IPS DF 6.9 (cell line): ENCODE measurements at regions not wholly inside any gene's neighbourhood (a gene's known extent, or its start where the extent isn't known, plus 50 kb on each side); places are given as distances from the start of the nearest gene placed in this dataset.

ENCODE experiments used
- DNase-seq: peaks from one replicate; pipeline ENCODE4 v3.0.0-alpha.2; 2013; ENCODE audit warnings: low read depth, low spot score
- H3K27ac ChIP-seq: one replicate; pipeline ENCODE4 v1.5.1; 2013; ENCODE audit warnings: low read length, control low read depth
- H3K27me3 ChIP-seq: 2 replicates; pipeline ENCODE4 v1.6.1; 2013; ENCODE audit warnings: mild to moderate bottlenecking, low read length; ENCODE audit not compliant: control insufficient read depth, insufficient read depth
- H3K36me3 ChIP-seq: 2 replicates; pipeline ENCODE4 v1.6.1; 2013; ENCODE audit warnings: low read length; ENCODE audit not compliant: control insufficient read depth, insufficient read depth
- H3K4me1 ChIP-seq: 2 replicates; pipeline ENCODE4 v1.6.1; 2013; ENCODE audit warnings: low read length; ENCODE audit not compliant: control insufficient read depth, insufficient read depth
- H3K4me3 ChIP-seq: 2 replicates; pipeline ENCODE4 v1.5.1; 2013; ENCODE audit warnings: mild to moderate bottlenecking, low read length
- H3K9me3 ChIP-seq: 2 replicates; pipeline ENCODE4 v1.6.1; 2013; ENCODE audit warnings: low read length, inconsistent platforms; ENCODE audit not compliant: control insufficient read depth, insufficient read depth
- WGBS: extraction: QIAGEN DNeasy Blood & Tissue Kit; methylation state at CpG from one replicate; pipeline ENCODE4 v1.1.7; 2013; ENCODE audit warnings: mixed read lengths, missing lambda C conversion rate; ENCODE audit not compliant: insufficient read length, insufficient coverage; 5-methylcytosine and 5-hydroxymethylcytosine counted together

DNA sequence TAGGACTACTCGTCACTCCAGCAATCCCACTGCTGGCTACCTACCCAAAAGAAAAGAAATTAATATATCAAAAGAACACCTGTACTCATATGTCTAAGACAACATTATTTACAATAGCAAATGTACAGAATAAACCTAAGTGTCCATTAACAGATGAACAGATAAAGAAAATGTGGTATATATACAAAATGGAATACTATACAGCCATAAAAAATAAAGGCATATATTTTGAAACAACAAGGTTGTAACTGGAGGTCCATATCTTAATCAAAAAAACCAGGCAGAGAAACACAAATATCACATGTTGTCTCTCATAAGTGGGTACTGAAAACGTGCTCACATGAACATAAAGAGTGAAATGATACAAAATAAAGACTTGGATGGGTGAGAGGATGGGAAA lies 1073.3 kb upstream of the PHF14 start:
- Histone ChIP-seq H3K4me1 (no peaks in the 10 kb centered on the region), H3K36me3 (no peaks in the 10 kb centered on the region), H3K27ac (no peak overlapping the region), H3K27me3 (no peaks in the 10 kb centered on the region), H3K9me3 (no peaks in the 10 kb centered on the region), H3K4me3 (no peak overlapping the region)
- no peak for DNase-seq
- no CpG with 5 or more reads among the region's 2 CpGs for WGBS

DNA sequence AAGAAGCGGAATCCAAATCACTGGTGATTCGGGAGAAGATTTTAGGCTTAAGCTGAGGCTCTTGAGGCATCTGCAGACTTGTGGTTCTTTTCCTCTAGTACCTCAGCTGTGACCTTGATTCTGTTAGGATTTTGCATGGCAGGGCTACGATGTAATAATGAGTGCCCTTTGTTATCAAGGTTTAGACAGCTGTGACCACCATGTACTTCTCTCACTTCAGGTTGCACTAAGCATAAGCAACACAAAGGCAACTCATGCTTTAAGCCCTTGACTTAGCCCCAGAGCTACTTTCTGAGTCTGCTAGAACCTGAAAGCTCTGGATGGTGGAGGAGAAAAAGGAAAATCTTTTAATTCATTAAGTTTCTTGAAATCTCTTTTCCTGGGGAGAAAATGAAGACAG lies 1052.3 kb upstream of the PHF14 start:
- no peaks in the 10 kb centered on the region for H3K9me3 ChIP-seq
- no peak overlapping the region for H3K4me3 ChIP-seq
- no peak for DNase-seq
- H3K4me1 ChIP-seq, result no peaks in the 10 kb centered on the region; the same call in 1 of the 2 replicates
- WGBS, result no CpG with 5 or more reads among the region's 3 CpGs
- no peak overlapping the region for H3K27ac ChIP-seq
- H3K36me3 ChIP-seq, result no peaks in the 10 kb centered on the region
- H3K27me3 ChIP-seq, result no peaks in the 10 kb centered on the region

DNA sequence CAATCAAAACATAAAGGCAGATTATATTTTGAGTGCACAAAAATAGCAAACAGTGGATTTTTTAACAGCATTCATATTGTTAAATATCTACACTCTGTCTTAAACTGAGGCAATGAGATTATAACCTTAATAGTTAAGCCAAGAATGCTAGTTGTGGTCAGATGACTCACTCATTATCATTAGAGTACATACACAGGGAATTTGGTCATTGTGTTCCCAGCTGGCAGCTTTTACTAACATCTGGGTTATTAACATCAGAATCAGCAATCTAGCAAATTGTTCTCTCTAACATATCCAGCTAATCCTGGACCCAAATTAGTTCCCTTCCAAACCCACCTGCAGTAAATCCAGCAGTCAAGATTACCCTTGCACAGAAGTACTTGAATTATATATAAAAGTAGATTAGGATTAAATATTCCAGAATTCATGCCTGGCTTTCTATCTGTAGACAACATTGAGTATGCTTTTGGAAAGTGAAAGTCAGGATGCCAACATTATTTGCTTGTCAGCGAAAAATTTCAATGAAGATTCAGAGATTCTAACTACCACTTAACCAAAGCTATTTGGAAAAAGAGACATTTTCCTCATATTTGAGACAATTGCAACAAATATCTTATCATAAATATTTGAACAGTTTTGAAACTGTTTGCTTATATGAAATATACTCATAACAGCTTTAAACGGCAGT lies 1035.6 kb upstream of the PHF14 start:
- no peaks in the 10 kb centered on the region for H3K9me3 ChIP-seq
- no peaks in the 10 kb centered on the region for H3K27me3 ChIP-seq
- no CpG with 5 or more reads among the region's 2 CpGs for WGBS
- H3K36me3 ChIP-seq, result no peaks in the 10 kb centered on the region
- H3K4me3 ChIP-seq, result no peak overlapping the region
- no peak for DNase-seq
- no peaks in the 10 kb centered on the region for H3K4me1 ChIP-seq
- H3K27ac ChIP-seq, result no peak overlapping the region

DNA sequence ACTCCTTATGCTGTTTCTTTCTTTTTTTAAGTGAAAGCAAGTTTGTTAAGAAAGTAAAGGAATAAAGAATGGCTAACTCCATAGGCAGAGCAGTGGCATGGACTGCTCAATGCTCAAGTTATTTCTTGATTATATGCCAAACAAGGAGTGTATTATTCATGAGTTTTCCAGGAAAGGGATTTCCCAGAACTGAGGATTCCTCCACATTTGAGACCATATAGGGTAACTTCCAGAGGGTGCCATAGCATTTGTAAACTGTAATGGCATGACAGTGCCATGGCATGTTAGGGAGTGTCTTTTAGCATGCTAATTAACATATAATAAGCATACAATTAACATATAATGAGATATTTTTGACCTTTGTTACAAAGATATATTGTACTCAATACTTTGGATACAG lies 1034.5 kb upstream of the PHF14 start:
- no peaks in the 10 kb centered on the region for H3K4me1 ChIP-seq
- H3K27ac ChIP-seq, result no peak overlapping the region
- no peaks in the 10 kb centered on the region for H3K9me3 ChIP-seq
- H3K27me3 ChIP-seq, result no peaks in the 10 kb centered on the region
- H3K4me3 ChIP-seq, result no peak overlapping the region
- no peaks in the 10 kb centered on the region for H3K36me3 ChIP-seq
- DNase-seq, result no peak

DNA sequence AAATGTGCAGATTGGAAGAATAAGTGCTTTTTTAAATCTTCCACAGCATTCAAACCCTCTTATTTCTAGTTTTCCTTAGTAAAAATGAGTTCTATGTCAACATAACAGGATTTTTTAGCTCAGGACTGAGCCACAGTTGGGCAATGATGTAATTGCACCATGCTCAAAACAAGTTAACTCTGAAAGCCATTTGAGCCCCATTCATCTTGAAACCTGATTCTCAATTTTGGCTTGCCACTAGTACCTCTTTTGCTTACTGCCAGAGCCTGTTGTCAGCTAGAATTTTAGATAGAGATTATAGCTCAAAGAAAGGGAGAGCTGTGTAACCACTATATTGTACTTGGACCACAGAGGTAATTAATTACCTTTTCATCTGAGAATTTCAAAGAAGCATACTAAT lies 1028.5 kb upstream of the PHF14 start:
- no peak overlapping the region for H3K27ac ChIP-seq

DNA sequence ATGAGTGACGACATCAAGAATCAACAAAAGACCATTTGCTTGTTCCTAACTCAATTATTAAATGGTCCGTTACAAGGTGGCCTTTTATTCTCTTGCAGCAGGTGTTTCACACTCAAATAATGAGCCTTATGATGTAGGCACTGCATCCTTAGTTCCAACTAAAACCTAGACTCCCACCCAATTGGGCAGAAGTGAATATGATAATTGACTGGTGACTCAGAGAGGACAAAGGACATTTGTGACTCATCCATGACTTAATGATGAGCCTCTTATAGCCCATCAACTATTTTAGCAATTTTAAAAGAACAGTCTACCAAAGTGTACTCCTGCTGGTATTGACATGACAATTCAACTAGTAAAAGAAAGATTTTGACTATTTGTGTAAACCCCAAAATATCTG lies 1027.8 kb upstream of the PHF14 start:
- whole genome bisulfite sequencing, result no CpG with 5 or more reads among the region's 2 CpGs
- DNase-seq, result no peak
- Histone ChIP-seq H3K27ac (no peak overlapping the region), H3K36me3 (no peaks in the 10 kb centered on the region), H3K4me3 (no peak overlapping the region), H3K27me3 (no peaks in the 10 kb centered on the region), H3K9me3 (no peaks in the 10 kb centered on the region), H3K4me1 (no peaks in the 10 kb centered on the region)

More for the DNA sequence above, 1028.5 kb upstream of the PHF14 start:
- Histone ChIP-seq H3K4me1 (no peaks in the 10 kb centered on the region), H3K36me3 (no peaks in the 10 kb centered on the region), H3K4me3 (no peak overlapping the region), H3K27me3 (no peaks in the 10 kb centered on the region), H3K9me3 (no peaks in the 10 kb centered on the region)
- DNase-seq, result no peak

DNA sequence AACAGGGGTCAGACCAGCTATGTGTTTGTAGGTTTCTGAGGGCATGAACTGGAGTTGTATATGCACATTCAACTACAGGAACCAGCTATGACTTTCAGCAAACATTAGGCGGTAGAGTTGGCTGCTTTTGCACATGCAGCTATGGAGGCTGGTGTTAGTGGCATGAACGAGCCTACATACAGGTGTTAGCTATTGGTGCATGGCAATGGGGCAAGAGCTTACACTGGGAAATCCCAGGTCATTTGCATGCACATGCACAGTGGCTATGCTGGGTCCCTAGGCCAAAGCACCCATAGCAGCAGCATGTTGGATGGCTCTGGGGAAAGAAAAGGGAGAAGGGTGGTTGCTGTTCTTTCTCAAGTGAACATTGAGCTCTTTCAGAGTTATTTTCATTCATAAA lies 1018.5 kb upstream of the PHF14 start:
- no peak for DNase-seq
- no peaks in the 10 kb centered on the region for H3K9me3 ChIP-seq
- no peak overlapping the region for H3K4me3 ChIP-seq
- H3K4me1 ChIP-seq, result no peaks in the 10 kb centered on the region
- H3K36me3 ChIP-seq, result no peaks in the 10 kb centered on the region
- no peak overlapping the region for H3K27ac ChIP-seq
- no peaks in the 10 kb centered on the region for H3K27me3 ChIP-seq
- WGBS, result no CpG with 5 or more reads among the region's 2 CpGs

DNA sequence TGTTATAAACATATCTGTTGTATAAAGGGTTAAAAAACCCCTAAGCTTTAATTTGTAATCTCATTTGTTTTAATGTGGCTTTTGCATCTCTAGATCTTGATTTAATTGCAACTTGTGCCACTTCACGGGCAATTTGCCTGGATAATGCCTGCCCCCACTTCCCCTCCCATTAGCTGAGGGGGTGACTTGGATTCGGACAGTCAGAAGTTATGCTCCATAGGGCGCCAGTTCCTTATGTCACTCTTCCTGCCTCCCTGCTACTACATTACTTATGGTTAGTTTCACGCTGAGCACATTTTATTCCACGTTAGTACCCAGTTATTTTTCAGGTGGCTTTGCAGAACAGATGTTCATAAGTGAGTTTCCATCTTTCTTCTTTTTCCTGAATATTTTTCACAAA lies 1015.2 kb upstream of the PHF14 start:
- H3K27me3 ChIP-seq, result no peaks in the 10 kb centered on the region
- no peaks in the 10 kb centered on the region for H3K4me1 ChIP-seq
- no peak for DNase-seq
- H3K9me3 ChIP-seq, result no peaks in the 10 kb centered on the region
- no peak overlapping the region for H3K27ac ChIP-seq
- no peaks in the 10 kb centered on the region for H3K36me3 ChIP-seq
- no peak overlapping the region for H3K4me3 ChIP-seq
- WGBS, result no CpG with 5 or more reads among the region's 5 CpGs

DNA sequence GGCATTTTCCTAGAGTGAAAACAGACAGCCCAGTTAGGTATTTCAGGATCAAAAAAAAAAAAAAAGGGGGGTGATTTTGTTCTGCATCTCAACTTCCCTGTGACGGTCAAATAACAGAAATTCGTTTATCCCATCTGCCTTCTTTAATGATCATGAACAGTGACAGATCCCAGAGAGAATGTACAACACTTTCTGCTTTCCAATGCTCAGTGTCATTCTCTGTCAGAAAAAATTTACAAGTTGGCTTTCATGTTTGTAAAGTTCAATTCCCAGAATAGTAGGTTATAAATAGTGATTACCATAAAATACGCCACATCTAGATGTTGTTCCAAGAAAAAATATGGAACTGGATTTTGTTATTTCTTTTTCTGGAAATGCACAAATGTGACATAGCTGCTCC lies 1013.2 kb upstream of the PHF14 start:
- Histone ChIP-seq H3K9me3 (no peaks in the 10 kb centered on the region), H3K27ac (no peak overlapping the region), H3K4me3 (no peak overlapping the region), H3K36me3 (no peaks in the 10 kb centered on the region), H3K27me3 (no peaks in the 10 kb centered on the region), H3K4me1 (no peaks in the 10 kb centered on the region)
- no CpG with 5 or more reads among the region's 3 CpGs for WGBS
- no peak for DNase-seq

DNA sequence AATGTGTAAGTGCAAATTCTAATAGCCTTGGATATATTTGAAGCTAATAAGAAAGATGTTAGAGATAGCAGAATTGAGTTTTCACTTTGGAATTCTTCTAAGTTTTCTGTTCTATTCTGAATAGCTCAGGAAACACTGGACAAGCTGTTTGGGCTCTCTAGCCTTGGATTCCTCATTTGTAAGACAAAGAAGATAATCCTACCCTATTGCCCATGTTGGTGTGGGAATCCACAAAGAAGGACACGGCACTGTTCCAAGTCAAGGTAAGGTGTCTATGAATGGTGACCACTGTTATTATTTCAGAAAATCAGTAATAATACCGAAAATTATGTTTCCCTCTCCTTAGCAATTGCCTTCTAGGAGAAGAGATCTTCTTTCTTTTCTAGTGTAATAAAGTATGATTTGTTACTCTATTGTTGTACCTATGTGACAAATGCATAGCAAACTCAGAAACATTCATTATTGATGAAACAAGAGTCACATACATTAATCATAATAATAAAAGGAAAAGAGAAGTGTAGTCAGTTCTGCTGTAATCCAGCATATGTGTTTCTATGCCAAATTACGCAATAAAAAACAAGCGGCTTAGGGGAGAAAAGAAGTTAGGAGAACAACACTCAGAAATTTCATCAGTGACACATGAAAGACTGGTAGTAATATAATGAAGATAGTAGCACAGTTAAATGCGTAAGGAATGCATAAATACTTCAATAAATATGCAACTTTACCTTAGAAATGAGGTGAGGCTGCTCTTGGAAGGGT lies 1012.3 kb upstream of the PHF14 start:
- DNase-seq, result no peak
- Histone ChIP-seq H3K36me3 (no peaks in the 10 kb centered on the region), H3K4me1 (no peaks in the 10 kb centered on the region), H3K9me3 (no peaks in the 10 kb centered on the region), H3K27ac (no peak overlapping the region), H3K4me3 (no peak overlapping the region), H3K27me3 (no peaks in the 10 kb centered on the region)
- no CpG with 5 or more reads among the region's 5 CpGs for WGBS

DNA sequence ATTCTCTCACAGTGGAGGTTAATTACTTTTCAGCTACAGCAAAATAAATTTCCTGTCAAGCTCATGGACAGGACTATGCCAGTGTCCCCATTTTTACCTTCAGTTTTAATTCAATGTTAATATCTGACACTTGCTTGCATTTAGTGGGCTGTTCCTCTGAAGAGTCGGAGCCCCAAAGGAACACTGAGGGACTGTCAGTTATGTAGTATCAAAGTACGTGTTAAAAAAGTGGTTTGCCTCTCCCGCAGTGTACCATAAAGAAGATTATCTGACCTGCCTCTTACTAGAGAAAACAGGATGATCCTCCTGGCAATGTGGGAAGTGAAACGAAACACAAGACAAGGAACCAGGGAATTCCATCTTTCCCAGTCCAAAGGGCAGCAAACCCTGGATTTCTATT lies 1010.9 kb upstream of the PHF14 start:
- H3K36me3 ChIP-seq, result no peaks in the 10 kb centered on the region
- DNase-seq, result no peak
- H3K9me3 ChIP-seq, result no peaks in the 10 kb centered on the region
- no peaks in the 10 kb centered on the region for H3K27me3 ChIP-seq
- H3K27ac ChIP-seq, result no peak overlapping the region
- WGBS, result no CpG with 5 or more reads among the region's 4 CpGs
- no peaks in the 10 kb centered on the region for H3K4me1 ChIP-seq
- H3K4me3 ChIP-seq, result no peak overlapping the region
